Panc1 (cell line): ENCODE measurements at regions not wholly inside any gene's neighbourhood (a gene's known extent, or its start where the extent isn't known, plus 50 kb on each side); places are given as distances from the start of the nearest gene placed in this dataset.

ENCODE experiments used
- ATAC-seq: fragments of 200-7000 bp; cut with Tn5 transposase; 2 replicates; pipeline ENCODE4 v1.9.1; 2020; ENCODE audit warnings: mild to moderate bottlenecking, moderate library complexity
- BruUV-seq: library from RNA; stranded (reverse); fragments of 400-500 nt; replicated peaks from 2 replicates; lab custom pipeline; 2021; lab: Mats Ljungman, UMichigan
- CTCF ChIA-PET: fragments of 300-600 bp; sonication (Branson Sonifier 250); formaldehyde crosslinking; loops from one replicate; lab custom pipeline; 2022; ENCODE audit warnings: antibody characterized with exemption; lab: Charles Lee
- POLR2A ChIA-PET: fragments of 300-600 bp; sonication (Branson Sonifier 250); formaldehyde crosslinking; loops from one replicate; lab custom pipeline; 2022; ENCODE audit warnings: antibody characterized with exemption; lab: Charles Lee
- DNase-seq: peaks from one replicate; pipeline ENCODE4 v3.0.0-alpha.2; 2010; ENCODE audit warnings: low read depth, low spot score
- H3K27ac ChIP-seq: 2 replicates; pipeline ENCODE4 v1.5.1; 2011; ENCODE audit warnings: mild to moderate bottlenecking, low read length, inconsistent platforms
- H3K27me3 ChIP-seq: fragments of 200-500 bp; sonication (Bioruptor generic); 2 replicates; pipeline ENCODE4 v1.6.0; 2014; ENCODE audit warnings: low read length, inconsistent platforms; ENCODE audit not compliant: control insufficient read depth, insufficient read depth
- H3K36me3 ChIP-seq: fragments of 200-500 bp; sonication (Bioruptor generic); 2 replicates; pipeline ENCODE4 v1.5.1; 2014; ENCODE audit warnings: inconsistent platforms, mild to moderate bottlenecking, low read length, moderate library complexity; ENCODE audit not compliant: control insufficient read depth, insufficient read depth
- H3K4me1 ChIP-seq: 2 replicates; pipeline ENCODE4 v1.5.1; 2011; ENCODE audit warnings: inconsistent platforms, mild to moderate bottlenecking, low read length, moderate library complexity; ENCODE audit not compliant: control insufficient read depth, insufficient read depth
- H3K4me3 ChIP-seq, 2 experiments: 2 replicates each; pipeline ENCODE4 v1.5.1; 2011 to 2012; ENCODE audit warnings: low read depth in 2 of 2, low read length in 2 of 2, mild to moderate bottlenecking in 2 of 2, inconsistent platforms in 1 of 2, moderate library complexity in 1 of 2
- H3K9me3 ChIP-seq: fragments of 200-500 bp; sonication (Bioruptor generic); 2 replicates; pipeline ENCODE4 v1.5.1; 2014; ENCODE audit warnings: low read depth, mild to moderate bottlenecking, inconsistent platforms, low read length, moderate library complexity; ENCODE audit not compliant: control insufficient read depth, insufficient read depth
- CTCF ChIP-seq: fragments of 450-650 bp; IDR thresholded peaks from 2 replicates; pipeline ENCODE4 v1.5.1; 2017; ENCODE audit warnings: mild to moderate bottlenecking
- POLR2AphosphoS5 ChIP-seq: IDR thresholded peaks from 2 replicates; pipeline ENCODE4 v1.6.1; 2012; ENCODE audit warnings: mild to moderate bottlenecking, low read depth, low read length, moderate library complexity
- REST ChIP-seq, 2 experiments: IDR thresholded peaks; 2 replicates each; pipeline ENCODE4 v1.6.1; 2011 to 2012; ENCODE audit warnings: low read depth in 2 of 2, control low read depth in 1 of 2, low read length in 1 of 2, mild to moderate bottlenecking in 1 of 2, moderate library complexity in 1 of 2; ENCODE audit not compliant: insufficient read depth in 1 of 2
- SIN3A ChIP-seq: IDR thresholded peaks from 2 replicates; pipeline ENCODE4 v1.6.1; 2012; ENCODE audit warnings: low read depth, mild to moderate bottlenecking, low read length, moderate library complexity, borderline replicate concordance; ENCODE audit not compliant: insufficient read depth
- TCF7L2 ChIP-seq: IDR thresholded peaks from 2 replicates; pipeline ENCODE4 v1.6.1; 2011; ENCODE audit warnings: mild to moderate bottlenecking, low read depth, low read length, inconsistent platforms
- in situ Hi-C: cut with HindIII; loops from 2 replicates; pipeline ENCODE4 v1.10.0; 2016; ENCODE audit warnings: low sequenced_read_pairs, low pct_unique_long_range_greater_than_20kb
- intact Hi-C: fragments of 100-400 bp; cut with micrococcal nuclease; formaldehyde crosslinking; loops from one replicate; pipeline ENCODE4 v1.10.0; 2022; ENCODE audit not compliant: unreplicated experiment

GRCh38 chr18:38909972-38910371 is 1344.4 kb upstream of the CELF4 start:
- no TSS peak for BruUV-seq
- ChIA-PET POLR2A (no interaction called here), CTCF (no interaction called here)
- Histone ChIP-seq H3K36me3 (no peaks in the 10 kb centered on the region), H3K4me3 (no peak overlapping the region), H3K9me3 (no peaks in the 10 kb centered on the region), H3K27me3 (no peaks in the 10 kb centered on the region), H3K27ac (no peak overlapping the region), H3K4me1 (no peaks in the 10 kb centered on the region)
- intact Hi-C loops = no loop called here
- TF ChIP-seq POLR2AphosphoS5 (no peak), REST (IDR thresholded peaks at IDR 0.05; ENCODE audit: insufficient read depth in 1 of 2, low read depth in 2 of 2, low read length in 1 of 2) (no peak), SIN3A (no peak), CTCF (no peak), TCF7L2 (no peak)
- ATAC-seq = no peak
- DNase-seq = no peak
- in situ Hi-C loops = no loop called here

GRCh38 chr18:38902796-38903195 is 1337.2 kb upstream of the CELF4 start:
- ChIA-PET CTCF (no interaction called here), POLR2A (no interaction called here)
- H3K4me3 ChIP-seq = no peak overlapping the region
- TF ChIP-seq TCF7L2 = no peak
- TF ChIP-seq REST (IDR thresholded peaks at IDR 0.05; ENCODE audit: insufficient read depth in 1 of 2, low read depth in 2 of 2, low read length in 1 of 2) = no peak
- no peak for TF ChIP-seq SIN3A
- TF ChIP-seq CTCF = no peak
- TF ChIP-seq POLR2AphosphoS5 = no peak
- no peaks in the 10 kb centered on the region for H3K9me3 ChIP-seq
- no TSS peak for BruUV-seq
- no peak overlapping the region for H3K27ac ChIP-seq
- ATAC-seq (no peak), DNase-seq (no peak)
- H3K27me3 ChIP-seq = no peaks in the 10 kb centered on the region
- H3K4me1 ChIP-seq = no peaks in the 10 kb centered on the region
- in situ Hi-C loops = no loop called here
- no peaks in the 10 kb centered on the region for H3K36me3 ChIP-seq
- intact Hi-C loops = no loop called here
